HG03175 (cell line): ENCODE measurements at regions not wholly inside any gene's neighbourhood (a gene's known extent, or its start where the extent isn't known, plus 50 kb on each side); places are given as distances from the start of the nearest gene placed in this dataset.

Experiments used
- ATAC-seq: cut with Tn5 transposase; IDR thresholded peaks from one replicate; pipeline ENCODE4 v1.9.1; 2021; ENCODE audit warnings: mild to moderate bottlenecking, moderate library complexity; ENCODE audit not compliant: unreplicated experiment

DNA sequence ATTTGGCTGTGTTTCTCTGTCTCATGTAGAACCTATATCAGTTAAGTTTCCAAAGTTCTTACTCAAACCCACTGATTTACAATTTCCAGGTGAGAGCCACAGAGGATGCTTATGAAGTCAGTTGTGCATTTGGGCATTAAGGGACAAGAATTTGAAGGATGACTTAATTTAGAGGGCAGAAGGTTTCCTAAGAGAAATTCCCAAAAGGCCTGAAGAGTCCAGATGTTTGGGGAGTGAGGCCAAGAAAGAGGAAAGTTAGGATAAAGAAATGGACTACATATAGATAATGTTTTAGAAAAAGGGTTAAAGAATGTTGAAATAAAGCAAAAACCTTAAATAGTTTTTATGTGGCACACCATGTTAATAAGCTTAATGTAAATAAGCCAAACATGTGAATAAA, 338.7 kb upstream of the GRM7 start:
- no peak for ATAC-seq

DNA sequence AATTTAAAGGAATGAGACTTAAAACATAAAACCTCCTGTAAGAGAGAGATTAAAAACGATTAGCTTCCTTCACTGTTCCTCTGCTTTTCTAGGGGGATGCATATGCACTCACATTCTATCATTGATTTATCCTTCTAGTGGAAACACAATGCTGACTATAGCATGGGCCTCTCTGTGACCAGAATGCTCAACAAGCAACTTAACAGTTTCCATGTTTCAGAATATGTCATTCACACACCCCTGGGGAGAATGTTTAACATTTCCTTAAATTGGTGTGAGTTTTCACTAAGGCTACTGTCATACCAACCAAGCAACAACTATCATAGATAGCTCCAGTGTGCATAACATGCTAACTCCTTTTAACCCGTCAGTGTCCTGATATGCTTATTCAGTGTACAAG, 337.9 kb upstream of the GRM7 start:
- ATAC-seq, result no peak

DNA sequence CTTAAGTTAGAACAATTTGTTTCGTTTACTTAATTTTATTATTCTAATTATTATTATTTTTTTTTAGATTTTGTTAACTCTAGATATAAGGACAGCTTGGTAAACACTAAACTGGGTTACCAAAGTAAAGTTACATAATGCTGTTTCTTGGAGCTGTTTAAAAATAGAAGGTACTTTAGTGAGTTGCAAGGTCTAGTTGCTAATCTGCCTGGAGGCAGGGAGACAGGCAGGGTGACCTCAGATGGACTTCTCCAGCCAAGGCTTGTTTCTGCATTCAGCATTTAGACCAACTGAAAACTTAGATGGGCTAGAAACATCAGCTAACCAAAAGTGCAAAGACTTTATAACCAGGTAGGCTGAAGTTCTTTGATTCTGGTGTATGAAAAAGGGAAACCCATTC, 336.4 kb upstream of the GRM7 start:
- no peak for ATAC-seq

DNA sequence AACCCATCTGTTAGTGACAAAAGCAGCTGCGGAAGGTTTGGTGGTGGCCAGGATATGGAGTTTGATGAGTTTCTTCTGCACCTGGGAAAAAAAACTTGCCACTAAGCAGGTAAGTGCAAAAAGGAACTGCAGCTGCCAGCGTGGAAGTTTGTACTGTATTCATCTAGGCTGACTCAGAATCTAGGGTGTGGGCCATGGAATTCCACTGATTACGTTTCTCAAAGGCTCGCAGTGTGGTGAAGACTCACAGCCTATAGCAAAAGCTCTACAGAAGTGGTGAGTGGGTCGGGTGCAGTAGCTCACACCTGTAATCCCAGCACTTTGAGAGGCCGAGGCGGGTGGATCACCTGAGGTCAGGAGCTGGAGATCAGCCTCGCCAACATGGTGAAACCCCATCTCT, 334.6 kb upstream of the GRM7 start:
- no peak for ATAC-seq

DNA sequence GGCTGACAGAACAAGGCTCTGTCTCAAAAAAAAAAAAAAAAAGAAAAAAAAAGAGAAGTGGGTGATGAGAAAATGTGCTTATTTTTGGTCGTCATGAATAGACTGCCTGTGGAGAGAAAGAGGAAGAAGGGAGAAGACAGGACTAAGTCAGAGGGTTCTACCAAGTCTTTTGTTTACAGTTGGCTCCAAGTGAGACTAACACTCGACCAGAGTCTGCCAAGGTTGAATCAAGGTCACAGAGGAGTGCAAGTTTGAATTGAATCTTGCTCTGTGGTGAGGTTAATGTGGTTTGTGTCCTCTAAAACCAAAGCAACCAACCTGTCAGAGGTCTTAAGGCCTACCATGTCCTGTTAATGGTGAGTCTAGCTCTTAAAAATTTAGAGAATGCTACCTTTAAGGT, 334.1 kb upstream of the GRM7 start:
- no peak for ATAC-seq

DNA sequence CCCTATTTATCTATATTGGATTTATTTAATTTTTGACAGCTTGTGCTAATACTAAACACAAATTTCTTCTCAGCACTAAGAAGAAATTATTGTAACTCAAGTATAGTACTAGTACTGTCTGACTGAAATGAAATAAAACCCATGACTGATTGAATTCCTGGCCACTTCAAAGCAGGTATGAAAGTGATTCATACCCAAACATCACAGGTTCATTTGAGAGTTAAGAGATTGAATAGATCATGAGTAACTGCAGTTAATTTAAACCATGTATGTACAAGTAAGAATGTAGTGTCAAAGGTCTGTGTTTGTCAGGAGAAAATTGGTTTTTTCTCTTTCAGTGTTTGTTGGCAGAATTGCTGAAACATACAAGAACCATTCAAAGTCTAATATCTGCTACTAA, 332.0 kb upstream of the GRM7 start:
- no peak for ATAC-seq

DNA sequence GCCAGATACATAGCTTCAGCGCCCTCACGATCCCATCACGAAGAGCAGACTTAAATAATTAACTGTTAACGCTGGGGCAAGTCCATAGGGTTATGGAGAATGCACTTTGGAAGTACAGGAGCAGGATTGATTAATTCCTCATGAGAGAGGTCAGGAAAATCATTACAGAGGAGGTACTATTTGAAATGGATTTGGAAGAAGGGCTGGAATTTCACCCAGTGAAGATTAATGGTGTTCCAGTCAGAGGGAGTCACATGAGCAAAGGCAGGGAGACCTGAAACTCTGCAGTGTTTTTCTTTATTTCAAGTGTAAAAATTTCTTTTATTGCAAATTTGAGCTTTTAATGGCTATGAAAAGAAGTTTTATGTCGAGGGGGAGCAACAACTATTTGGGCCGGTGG, 329.8 kb upstream of the GRM7 start:
- ATAC-seq, result no peak

DNA sequence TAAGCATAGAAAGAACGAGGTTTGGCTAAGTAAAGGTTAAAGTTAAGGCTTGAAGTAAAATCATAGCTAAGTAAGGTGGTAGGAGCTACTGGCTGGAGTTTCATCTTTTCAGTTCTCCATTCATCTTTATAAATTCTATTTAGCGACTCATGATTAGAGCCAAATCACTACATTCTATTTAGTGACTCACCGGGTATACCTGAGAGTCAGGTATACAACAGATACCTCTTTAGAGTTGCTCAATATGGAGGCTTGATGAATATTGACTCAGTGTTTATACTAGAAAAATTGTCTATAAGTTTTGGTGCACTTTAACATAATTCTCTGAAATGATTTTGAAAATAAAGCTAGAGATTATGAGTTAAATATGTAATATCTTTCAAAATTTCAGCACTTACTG, 328.8 kb upstream of the GRM7 start:
- no peak for ATAC-seq

DNA sequence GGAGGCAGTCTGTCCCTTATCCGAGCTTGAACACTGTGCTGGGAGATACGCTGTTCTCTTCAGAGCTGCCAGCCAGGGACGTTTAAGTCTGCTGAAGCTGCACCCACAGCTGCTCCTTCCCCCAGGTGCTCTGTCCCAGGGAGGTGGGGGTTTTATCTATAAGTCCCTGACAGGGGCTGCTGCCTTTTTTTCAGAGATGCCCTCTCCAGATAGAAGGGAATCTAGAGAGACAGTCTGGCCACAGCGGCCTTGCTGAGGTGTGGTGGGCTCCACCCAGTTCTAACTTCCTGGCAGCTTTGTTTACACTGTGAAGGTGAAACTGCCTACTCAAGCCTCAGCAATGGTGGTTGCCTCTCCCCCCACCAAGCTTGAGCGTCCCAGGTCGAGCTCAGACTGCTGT, 319.9 kb upstream of the GRM7 start:
- ATAC-seq, result no peak

DNA sequence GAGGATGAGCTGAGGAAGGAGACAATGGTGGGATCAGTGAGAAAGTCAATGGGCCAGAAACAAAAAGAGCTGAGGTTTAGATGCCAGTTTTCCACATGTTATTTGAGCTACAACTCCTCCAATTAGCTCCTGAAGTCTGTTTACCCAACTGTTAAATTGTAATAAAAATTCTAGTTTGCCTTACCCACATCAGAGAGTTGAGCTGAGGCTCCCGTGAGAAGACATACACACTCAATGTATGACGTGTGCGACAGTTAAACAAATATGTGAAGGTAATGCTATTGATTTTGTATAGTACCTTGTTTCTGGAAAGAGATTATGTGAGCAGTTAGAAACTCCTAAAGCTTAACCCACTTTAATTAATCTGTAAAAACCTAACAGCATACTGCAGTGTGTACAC, 318.1 kb upstream of the GRM7 start:
- no peak for ATAC-seq

DNA sequence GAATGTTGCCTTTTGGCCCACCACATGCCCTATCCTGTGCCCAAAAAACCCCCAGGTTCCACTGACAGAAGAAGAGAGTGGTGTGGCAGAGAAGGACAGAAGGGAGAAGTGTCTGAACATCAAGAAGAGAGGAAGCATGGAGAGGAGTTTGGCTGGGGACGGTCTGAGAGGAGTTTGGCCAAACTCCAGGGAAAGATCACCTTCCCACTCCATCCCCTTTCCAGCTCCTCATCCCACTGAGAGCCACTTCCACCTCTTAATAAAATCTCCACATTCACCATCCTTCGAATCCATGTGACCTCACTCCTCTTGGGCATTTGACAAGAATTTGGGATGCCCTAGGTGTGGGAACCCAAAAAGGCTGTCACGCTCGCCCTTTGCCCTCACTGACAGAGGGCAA, 311.6 kb upstream of the GRM7 start:
- ATAC-seq, result no peak

DNA sequence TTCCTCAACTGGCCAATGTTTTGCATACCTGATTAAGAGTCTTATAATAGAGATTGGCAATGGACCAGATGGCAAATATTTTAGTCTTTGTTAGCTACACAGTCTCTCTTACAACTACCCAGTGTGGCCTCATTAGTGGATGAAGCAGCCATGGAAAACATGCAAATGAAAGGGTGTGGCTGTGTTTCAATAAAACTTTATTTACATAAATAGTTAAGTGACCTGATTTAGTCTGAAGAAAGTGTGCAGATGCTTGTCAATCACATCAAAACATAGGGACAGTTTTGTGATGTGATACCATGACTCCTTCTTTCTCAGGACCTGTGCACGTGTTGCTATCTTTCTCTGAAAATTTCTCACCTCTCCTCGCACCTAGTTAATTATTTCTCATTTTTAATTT, 309.8 kb upstream of the GRM7 start:
- ATAC-seq, result no peak

DNA sequence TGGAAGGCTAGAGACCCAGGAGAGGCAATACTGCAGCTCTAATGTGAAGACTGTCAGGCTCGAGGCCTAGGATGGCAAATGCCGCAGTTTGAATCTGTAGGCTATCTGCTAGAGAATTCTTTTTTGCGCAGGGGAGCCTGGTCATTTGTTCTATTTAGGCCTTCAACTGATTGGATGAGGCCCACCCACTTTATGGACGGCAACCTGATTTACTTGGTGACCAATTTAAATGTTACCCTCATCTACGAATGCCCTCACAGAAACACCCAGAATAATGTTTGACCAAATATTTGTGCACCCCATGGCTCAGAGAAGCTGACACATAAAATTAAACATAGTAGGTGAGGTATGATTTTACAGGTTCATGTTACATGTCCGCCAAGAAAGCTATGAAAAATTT, 300.7 kb upstream of the GRM7 start:
- no peak for ATAC-seq

DNA sequence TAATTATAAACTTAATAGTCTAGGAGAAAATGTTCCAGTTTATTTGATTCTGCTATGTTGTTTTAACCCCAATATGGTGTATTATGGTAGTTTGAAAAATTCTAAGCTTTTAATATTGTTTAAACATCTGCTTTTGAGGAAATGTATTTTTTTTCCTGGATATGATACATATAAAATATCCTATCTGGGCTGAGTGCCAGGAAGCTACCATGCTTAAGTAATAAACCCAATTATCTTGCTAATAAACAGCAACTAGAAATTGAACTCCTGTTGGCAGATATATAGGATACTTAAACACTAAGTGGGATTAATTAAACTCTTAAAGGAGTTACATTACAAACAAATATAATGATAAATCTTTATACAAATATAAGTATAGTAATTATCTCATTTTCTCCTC, 293.7 kb upstream of the GRM7 start:
- ATAC-seq, result no peak

DNA sequence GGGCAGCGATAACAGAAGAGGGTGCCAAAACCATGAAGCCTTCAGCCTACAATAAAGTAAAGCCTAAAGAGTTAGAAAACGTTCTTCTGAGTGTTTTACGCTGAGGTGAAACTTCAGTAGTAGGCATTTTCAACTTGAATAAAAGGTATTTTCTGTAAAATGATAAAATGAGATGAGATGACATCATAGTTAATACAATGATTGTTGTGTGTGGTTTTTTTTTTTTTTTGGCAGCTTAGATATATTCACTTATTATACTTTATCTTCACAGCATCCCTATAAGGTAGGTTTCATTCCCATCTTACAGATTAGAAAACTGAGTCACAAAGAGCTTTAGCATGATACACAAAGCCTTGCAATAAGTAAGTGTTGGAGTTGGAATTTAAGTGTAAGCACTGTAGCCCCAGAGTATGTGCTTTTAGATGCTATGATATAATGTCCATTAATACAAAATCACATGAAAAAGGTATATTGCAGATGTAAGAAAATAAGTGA, 291.9 kb upstream of the GRM7 start:
- no peak for ATAC-seq

DNA sequence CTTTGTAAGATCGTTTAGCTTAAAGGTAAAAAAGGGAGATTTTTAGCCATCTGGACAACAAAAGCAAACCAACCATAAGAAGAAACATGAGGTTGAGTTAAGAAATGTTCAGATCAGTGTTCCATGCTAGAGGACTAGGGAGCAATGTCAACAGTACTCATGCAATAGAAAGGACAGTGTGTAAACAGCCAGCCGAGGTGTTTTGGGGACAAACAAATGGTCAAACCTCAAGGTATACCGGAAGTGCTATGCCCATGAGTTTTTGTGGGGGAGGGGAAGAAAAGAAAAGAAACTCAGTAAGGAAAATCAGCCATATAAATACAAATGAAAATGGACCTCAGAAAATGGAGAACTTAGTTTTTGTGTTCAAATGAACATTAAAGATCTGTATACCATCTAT, 289.5 kb upstream of the GRM7 start:
- ATAC-seq, result no peak

DNA sequence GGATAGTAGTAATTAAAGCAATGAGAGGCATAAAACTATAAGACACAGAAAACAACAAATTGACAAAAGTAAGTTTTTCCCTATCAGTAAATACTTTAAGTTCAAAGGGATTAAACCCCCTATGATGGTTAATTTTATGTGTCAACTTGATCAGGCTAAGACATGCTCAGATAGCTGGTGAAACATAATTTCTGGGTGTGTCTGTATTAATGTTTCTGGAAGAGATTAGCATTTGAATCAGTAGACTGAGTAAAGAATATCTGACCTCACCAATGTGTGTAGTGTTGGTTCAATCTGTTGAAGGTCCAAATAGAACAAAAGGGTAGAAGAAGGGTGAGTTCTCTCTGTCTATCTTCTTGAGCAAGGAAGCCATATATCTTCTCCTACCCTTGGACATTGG, 283.3 kb upstream of the GRM7 start:
- ATAC-seq, result no peak

DNA sequence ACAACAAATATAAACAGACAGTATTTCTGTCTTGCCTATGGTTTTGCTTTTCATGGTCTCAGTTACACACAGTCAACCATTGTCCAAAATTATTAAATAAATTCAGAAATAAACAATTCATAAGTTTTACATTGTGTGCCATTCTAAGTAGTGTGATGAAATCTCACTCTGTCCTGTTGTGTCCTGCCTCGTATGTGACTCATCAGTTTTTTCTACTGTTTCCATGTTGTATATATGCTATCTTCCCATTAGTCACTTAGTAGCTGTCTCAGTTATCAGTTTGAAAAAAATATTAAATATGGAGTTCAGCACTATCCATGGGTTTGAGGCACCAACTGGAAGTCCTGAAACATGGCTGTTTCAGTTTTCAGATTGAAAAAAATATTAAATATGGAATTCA, 282.4 kb upstream of the GRM7 start:
- ATAC-seq, result no peak

DNA sequence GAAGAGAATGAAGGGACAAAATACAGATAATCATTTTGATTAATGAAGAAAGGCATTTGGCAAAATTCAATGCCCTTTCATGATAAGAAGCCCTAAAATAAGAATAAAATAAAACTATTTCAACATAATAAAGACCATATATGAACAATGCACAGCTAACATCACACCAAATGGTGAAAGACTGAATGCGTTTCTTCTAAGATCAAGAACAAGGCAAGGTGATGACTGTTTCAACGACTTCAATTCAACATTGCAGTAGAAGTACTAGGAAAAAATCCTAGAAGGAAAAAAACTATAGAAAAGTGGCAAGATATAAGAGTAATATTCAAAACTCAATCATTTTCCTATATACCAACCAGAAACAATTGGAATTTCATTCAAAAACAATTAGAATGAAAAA, 280.1 kb upstream of the GRM7 start:
- no peak for ATAC-seq

DNA sequence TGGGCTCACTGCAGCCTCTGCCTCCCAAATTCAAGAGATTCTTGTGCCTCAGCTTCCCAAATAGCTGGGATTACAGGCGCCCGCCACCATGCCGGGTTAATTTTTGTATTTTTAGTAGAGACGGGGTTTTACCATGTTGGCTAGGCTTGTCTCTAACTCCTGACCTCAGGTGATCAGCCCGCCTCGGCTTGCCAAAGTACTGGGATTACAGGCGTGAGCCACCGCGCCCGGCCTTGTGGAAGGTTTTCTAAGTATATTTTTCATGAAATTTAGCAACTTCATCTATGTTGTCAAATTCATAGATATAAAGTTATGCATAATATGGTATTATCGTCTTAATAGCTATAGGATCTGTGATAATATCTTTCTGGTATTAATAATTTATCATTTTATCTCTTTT, 275.6 kb upstream of the GRM7 start:
- no peak for ATAC-seq

DNA sequence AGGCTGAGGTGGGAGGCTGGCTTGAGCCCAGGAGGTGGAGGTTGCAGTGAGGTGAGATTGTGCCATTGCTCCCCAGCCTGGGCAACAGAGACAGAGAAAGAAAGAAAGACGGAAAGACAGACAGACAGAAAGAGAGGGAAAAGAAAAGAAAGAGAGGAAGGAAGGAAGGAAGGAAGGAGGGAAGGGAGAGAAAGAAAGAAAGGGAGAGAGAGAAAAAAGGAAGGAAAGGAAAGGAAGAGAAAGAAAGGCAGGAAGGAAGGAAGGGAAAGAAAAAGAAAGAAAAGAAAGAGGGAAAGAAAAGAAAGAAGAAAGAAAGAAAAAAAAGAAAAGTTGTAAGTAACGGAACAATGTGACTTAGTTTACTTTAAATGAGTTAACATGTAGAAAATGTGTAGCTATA, 260.7 kb upstream of the GRM7 start:
- no peak for ATAC-seq

DNA sequence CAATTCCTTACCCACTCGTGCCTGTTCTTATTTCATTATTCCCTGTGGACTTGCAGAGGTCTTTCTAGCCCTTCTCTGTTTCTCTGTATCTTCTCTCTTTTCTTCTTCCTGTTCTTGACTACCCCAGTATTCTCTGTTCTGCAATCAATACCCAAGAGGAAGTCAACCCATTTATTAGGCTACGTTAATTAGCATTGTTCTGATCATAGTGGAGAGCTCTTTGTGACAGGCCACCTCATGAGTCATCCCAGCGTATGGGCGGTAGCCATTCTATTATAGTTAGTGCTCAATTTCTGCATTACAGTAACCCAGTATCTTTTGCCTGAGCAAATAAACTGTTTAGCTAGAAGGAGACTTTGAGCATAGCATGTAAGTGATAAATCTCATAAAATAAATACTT, 259.5 kb upstream of the GRM7 start:
- no peak for ATAC-seq

DNA sequence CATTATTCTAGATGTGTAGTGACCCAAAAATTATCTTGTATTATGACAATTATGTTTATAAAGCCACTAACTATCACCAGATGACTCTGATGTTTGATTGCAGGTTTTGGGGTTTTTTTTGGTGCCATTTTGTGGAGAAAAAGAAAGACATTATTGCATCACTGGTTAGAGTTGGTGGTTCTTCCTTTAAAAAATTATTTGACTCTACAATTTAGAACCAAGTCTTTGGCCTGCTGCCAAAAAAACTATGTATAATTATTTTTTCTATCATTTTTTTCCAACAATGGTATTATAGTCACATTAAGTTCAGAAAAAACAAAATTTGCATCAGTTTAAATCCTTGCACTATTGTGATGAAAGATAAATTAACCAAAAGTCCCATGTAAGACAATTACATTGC, 258.6 kb upstream of the GRM7 start:
- no peak for ATAC-seq

DNA sequence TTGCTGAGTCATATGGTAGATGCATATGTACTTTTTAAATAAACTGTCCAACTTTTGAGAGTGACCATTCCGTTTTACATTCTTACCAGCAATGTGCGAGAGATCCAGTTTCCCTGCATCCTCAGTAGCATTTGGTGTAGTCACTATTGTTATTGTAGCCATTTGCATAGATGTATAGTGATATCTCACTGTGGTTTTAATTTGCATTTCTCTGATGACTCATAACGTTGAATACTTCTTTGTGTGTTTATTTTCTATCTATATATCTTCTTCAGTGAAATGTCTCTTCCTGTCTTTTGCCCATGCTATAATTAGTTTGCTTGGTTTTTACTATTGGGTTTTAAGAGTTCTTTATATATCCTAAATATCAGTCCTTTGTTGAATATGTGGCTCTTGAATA, 255.7 kb upstream of the GRM7 start:
- ATAC-seq, result no peak
